ENCODE measurements at regions not wholly inside any gene's neighbourhood (a gene's known extent, or its start where the extent isn't known, plus 50 kb on each side); places are given as distances from the start of the nearest gene placed in this dataset.

GRCh38 chr2:128771401-128771800 lies 452.7 kb upstream of the HS6ST1 start:
- TF ChIP-seq, protein P1, sequence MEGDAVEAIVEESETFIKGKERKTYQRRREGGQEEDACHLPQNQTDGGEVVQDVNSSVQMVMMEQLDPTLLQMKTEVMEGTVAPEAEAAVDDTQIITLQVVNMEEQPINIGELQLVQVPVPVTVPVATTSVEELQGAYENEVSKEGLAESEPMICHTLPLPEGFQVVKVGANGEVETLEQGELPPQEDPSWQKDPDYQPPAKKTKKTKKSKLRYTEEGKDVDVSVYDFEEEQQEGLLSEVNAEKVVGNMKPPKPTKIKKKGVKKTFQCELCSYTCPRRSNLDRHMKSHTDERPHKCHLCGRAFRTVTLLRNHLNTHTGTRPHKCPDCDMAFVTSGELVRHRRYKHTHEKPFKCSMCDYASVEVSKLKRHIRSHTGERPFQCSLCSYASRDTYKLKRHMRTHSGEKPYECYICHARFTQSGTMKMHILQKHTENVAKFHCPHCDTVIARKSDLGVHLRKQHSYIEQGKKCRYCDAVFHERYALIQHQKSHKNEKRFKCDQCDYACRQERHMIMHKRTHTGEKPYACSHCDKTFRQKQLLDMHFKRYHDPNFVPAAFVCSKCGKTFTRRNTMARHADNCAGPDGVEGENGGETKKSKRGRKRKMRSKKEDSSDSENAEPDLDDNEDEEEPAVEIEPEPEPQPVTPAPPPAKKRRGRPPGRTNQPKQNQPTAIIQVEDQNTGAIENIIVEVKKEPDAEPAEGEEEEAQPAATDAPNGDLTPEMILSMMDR (conservative IDR thresholded peaks at IDR 0.05; ENCODE audit: low read depth, low read length): no peak
- no peak overlapping the region for H3K4me3 ChIP-seq (ENCODE audit: low read length)
- no peak for DNase-seq (ENCODE audit: low read depth)

- DNase-seq (ENCODE audit: low read depth): no peak
- no peak overlapping the region for H3K4me3 ChIP-seq (ENCODE audit: low read length)
- TF ChIP-seq, protein P1 (conservative IDR thresholded peaks at IDR 0.05; ENCODE audit: low read depth, low read length): no peak
These were observed 454.0 kb upstream of the HS6ST1 start for GRCh38 chr2:128772671-128773070.

GRCh38 chr2:128773641-128774319 lies 455.1 kb upstream of the HS6ST1 start:
- no peak overlapping the region for H3K4me3 ChIP-seq (ENCODE audit: low read length)
- TF ChIP-seq, protein P1 (conservative IDR thresholded peaks at IDR 0.05; ENCODE audit: low read depth, low read length): no peak
- DNase-seq (ENCODE audit: low read depth): no peak

GRCh38 chr2:128774320-128775216 lies 455.9 kb upstream of the HS6ST1 start:
- TF ChIP-seq, protein P1 (conservative IDR thresholded peaks at IDR 0.05; ENCODE audit: low read depth, low read length): no peak
- no peak overlapping the region for H3K4me3 ChIP-seq (ENCODE audit: low read length)
- no peak for DNase-seq (ENCODE audit: low read depth)

DNA sequence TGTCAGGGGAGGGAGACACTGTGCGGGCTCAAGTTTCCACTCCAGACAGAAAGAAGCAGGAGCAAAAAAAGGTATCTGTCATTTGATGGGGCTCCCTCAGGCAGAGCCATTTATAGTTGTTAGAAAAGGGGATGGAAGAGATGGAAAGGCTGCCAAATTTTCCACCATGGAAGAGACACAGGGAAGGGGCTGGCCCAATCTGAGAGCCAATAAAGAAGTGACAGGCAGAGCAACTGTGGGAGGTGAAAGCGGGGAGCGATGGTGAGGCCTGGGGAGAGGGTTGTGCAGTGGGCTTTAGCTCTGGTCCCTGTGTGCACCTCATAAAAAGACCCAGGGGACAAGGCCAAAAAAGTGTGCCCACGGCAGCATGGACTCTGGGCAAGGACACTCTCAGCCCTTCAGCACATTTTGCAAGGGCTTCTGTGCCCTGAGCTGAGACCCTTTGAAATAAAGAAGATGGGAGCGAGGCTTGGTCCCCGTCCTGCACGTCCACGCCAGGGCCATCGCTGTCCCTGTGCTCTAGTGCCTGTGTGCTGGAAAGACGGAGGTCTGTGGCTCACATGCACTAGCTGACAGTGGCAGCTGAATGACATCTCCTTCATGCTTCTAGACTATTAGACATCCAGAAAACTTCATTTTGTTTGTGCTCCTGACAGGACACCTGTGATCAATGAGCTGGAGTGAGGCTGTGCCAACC lies 456.7 kb upstream of the HS6ST1 start:
- no peak overlapping the region for H3K4me3 ChIP-seq (ENCODE audit: low read length)
- TF ChIP-seq, protein P1 (conservative IDR thresholded peaks at IDR 0.05; ENCODE audit: low read depth, low read length): no peak
- no peak for DNase-seq (ENCODE audit: low read depth)

DNA sequence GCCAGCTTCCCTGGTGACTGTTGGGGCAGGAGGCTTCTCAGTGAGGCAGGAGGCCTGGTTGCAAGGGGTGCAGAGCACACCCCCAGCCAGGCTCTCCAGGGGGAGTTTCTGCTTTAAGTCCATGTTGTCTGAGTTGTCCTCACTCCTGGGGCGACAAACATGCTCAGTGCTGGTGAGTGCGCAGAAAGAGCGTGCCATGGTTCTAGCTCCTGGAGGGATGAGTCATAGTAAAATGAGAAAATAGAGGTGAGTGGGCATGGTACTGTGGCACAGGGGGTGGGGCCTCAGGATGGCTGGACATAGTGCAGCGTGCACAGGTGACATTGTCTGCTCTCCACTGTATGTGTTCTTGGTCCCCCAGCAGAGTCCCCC lies 457.2 kb upstream of the HS6ST1 start:
- no peak for DNase-seq (ENCODE audit: low read depth)
- TF ChIP-seq, protein P1 (conservative IDR thresholded peaks at IDR 0.05; ENCODE audit: low read depth, low read length): no peak
- no peak overlapping the region for H3K4me3 ChIP-seq (ENCODE audit: low read length)

Data from retinal pigment epithelial cell (primary cell).